Suprapubic skin (tissue), 4 donors: ENCODE measurements at regions not wholly inside any gene's neighbourhood (a gene's known extent, or its start where the extent isn't known, plus 50 kb on each side); places are given as distances from the start of the nearest gene placed in this dataset.

ENCODE experiments used
- DNase-seq, 2 donors: peaks; one replicate each; pipeline ENCODE4 v3.0.0-alpha.2; 2019; ENCODE audit warnings: low spot score in 2 of 2
- H3K27ac ChIP-seq: fragments of 200-600 bp; sonication (generic); one replicate; pipeline ENCODE4 v1.5.1; 2019
- H3K27me3 ChIP-seq: fragments of 200-600 bp; sonication (generic); one replicate; pipeline ENCODE4 v1.5.1; 2019
- H3K36me3 ChIP-seq: fragments of 200-600 bp; sonication (generic); one replicate; pipeline ENCODE4 v1.5.1; 2019
- H3K4me1 ChIP-seq: fragments of 200-600 bp; sonication (generic); one replicate; pipeline ENCODE4 v1.5.1; 2019
- H3K4me3 ChIP-seq: fragments of 200-600 bp; sonication (generic); one replicate; pipeline ENCODE4 v1.5.1; 2019; ENCODE audit warnings: mild to moderate bottlenecking
- H3K9me3 ChIP-seq: fragments of 200-600 bp; sonication (generic); one replicate; pipeline ENCODE4 v1.5.1; 2019
- CTCF ChIP-seq, 2 donors: fragments of 200-600 bp in 1 of 2; fragments of 450-650 bp in 1 of 2; sonication (generic) in 1 of 2; IDR thresholded peaks; one replicate each; pipeline ENCODE4 v1.5.1; 2016 to 2019; ENCODE audit warnings: antibody characterized with exemption in 2 of 2, mild to moderate bottlenecking in 1 of 2, moderate library complexity in 1 of 2
- EP300 ChIP-seq: sonication (generic); formaldehyde crosslinking; IDR thresholded peaks from one replicate; pipeline ENCODE4 v1.6.1; 2017; ENCODE audit warnings: antibody characterized with exemption
- POLR2A ChIP-seq, 2 donors: fragments of 450-650 bp; IDR thresholded peaks; one replicate each; pipeline ENCODE4 v1.6.1; 2017; ENCODE audit warnings: antibody characterized with exemption in 2 of 2, mild to moderate bottlenecking in 2 of 2, moderate library complexity in 2 of 2
- POLR2AphosphoS5 ChIP-seq, 3 donors: sonication (generic); formaldehyde crosslinking; IDR thresholded peaks; one replicate each; pipeline ENCODE4 v1.6.1; 2017; ENCODE audit warnings: antibody characterized with exemption in 3 of 3
- WGBS: methylation state at CpG from one replicate; pipeline ENCODE4 v1.1.5; 2018; 5-methylcytosine and 5-hydroxymethylcytosine counted together

GRCh38 chr12:105423237-105423636 lies 92.7 kb downstream of the C12orf75 start:
- Histone ChIP-seq H3K4me3 (no peak overlapping the region), H3K4me1 (peaks cover 4% of the 10 kb centered on the region), H3K36me3 (no peaks in the 10 kb centered on the region), H3K27me3 (no peaks in the 10 kb centered on the region), H3K9me3 (no peaks in the 10 kb centered on the region), H3K27ac (no peak overlapping the region)
- DNase-seq: no peak
- TF ChIP-seq CTCF (IDR thresholded peaks at IDR 0.05): no peak
- no peak for TF ChIP-seq POLR2A (IDR thresholded peaks at IDR 0.05)
- TF ChIP-seq POLR2AphosphoS5 (IDR thresholded peaks at IDR 0.05): no peak
- TF ChIP-seq EP300: no peak

- Histone ChIP-seq H3K36me3 (no peaks in the 10 kb centered on the region), H3K4me3 (no peak overlapping the region), H3K9me3 (no peaks in the 10 kb centered on the region), H3K27ac (no peak overlapping the region), H3K4me1 (peaks cover 4% of the 10 kb centered on the region), H3K27me3 (no peaks in the 10 kb centered on the region)
- DNase-seq: no peak
- TF ChIP-seq EP300 (no peak), POLR2A (IDR thresholded peaks at IDR 0.05) (no peak), POLR2AphosphoS5 (IDR thresholded peaks at IDR 0.05) (no peak), CTCF (IDR thresholded peaks at IDR 0.05) (no peak)
- WGBS: 97% methylated on average over 7 of the region's 7 CpGs
Observed at GRCh38 chr12:105423921-105424320, 93.4 kb downstream of the C12orf75 start.

- Histone ChIP-seq H3K27ac (no peak overlapping the region), H3K27me3 (no peaks in the 10 kb centered on the region), H3K9me3 (no peaks in the 10 kb centered on the region), H3K4me3 (no peak overlapping the region), H3K36me3 (no peaks in the 10 kb centered on the region), H3K4me1 (peaks cover 4% of the 10 kb centered on the region)
- no peak for TF ChIP-seq POLR2AphosphoS5 (IDR thresholded peaks at IDR 0.05)
- TF ChIP-seq EP300: no peak
- 91% methylated on average over 7 of the region's 7 CpGs for WGBS
- no peak for DNase-seq
Observed at GRCh38 chr12:105425254-105426174, 95.0 kb downstream of the C12orf75 start.

- Histone ChIP-seq H3K9me3 (no peaks in the 10 kb centered on the region), H3K27me3 (no peaks in the 10 kb centered on the region), H3K4me3 (no peak overlapping the region), H3K27ac (no peak overlapping the region), H3K36me3 (no peaks in the 10 kb centered on the region), H3K4me1 (no peaks in the 10 kb centered on the region)
- no peak for DNase-seq
- 98% methylated on average over 3 of the region's 3 CpGs for WGBS
- TF ChIP-seq EP300: no peak
Observed at GRCh38 chr12:105426766-105427165, 96.3 kb downstream of the C12orf75 start.

- no peaks in the 10 kb centered on the region for H3K36me3 ChIP-seq
Observed at GRCh38 chr12:105427883-105428282, 97.4 kb downstream of the C12orf75 start.

More at GRCh38 chr12:105427883-105428282, 97.4 kb downstream of the C12orf75 start:
- Histone ChIP-seq H3K4me1 (no peaks in the 10 kb centered on the region), H3K4me3 (no peak overlapping the region), H3K27me3 (no peaks in the 10 kb centered on the region), H3K9me3 (no peaks in the 10 kb centered on the region), H3K27ac (no peak overlapping the region)
- TF ChIP-seq POLR2AphosphoS5 (IDR thresholded peaks at IDR 0.05) (no peak), CTCF (IDR thresholded peaks at IDR 0.05) (no peak), EP300 (no peak), POLR2A (IDR thresholded peaks at IDR 0.05) (no peak)
- DNase-seq: no peak
